Small intestine (tissue), 7 donors: ENCODE measurements at regions not wholly inside any gene's neighbourhood (a gene's known extent, or its start where the extent isn't known, plus 50 kb on each side); places are given as distances from the start of the nearest gene placed in this dataset.

Experiments
- DNase-seq, 2 donors: peaks; one replicate each; pipeline versions ENCODE4 v3.0.0 to v3.0.0-alpha.2; 2013
- FAIRE-seq: peaks from 2 replicates; lab custom pipeline; 2012; peaks lifted over from hg19 to GRCh38; lab: Jason Lieb, UNC
- H3K27ac ChIP-seq, 3 donors: one replicate each; pipeline ENCODE4 v1.5.1; 2013; ENCODE audit warnings: low read length in 2 of 3, mild to moderate bottlenecking in 2 of 3, control low read depth in 1 of 3, inconsistent platforms in 1 of 3, low read depth in 1 of 3, moderate library complexity in 1 of 3
- H3K27me3 ChIP-seq, 3 donors: one replicate each; pipeline ENCODE4 v1.6.1; 2013; ENCODE audit warnings: low read length in 3 of 3, inconsistent platforms in 1 of 3; ENCODE audit not compliant: control insufficient read depth in 3 of 3, insufficient read depth in 3 of 3
- H3K36me3 ChIP-seq, 3 donors: one replicate each; pipeline ENCODE4 v1.6.1; 2013; ENCODE audit warnings: low read length in 3 of 3, inconsistent platforms in 1 of 3, low read depth in 1 of 3, mild to moderate bottlenecking in 1 of 3, moderate library complexity in 1 of 3; ENCODE audit not compliant: control insufficient read depth in 3 of 3, insufficient read depth in 2 of 3
- H3K4me1 ChIP-seq, 3 donors: one replicate each; pipeline ENCODE4 v1.6.1; 2013; ENCODE audit warnings: low read length in 2 of 3, inconsistent platforms in 1 of 3, low read depth in 1 of 3, mild to moderate bottlenecking in 1 of 3, moderate library complexity in 1 of 3; ENCODE audit not compliant: control insufficient read depth in 3 of 3, insufficient read depth in 2 of 3
- H3K4me3 ChIP-seq, 3 donors: one replicate each; pipeline ENCODE4 v1.5.1; 2013; ENCODE audit warnings: low read length in 3 of 3, control low read depth in 1 of 3, inconsistent platforms in 1 of 3, low read depth in 1 of 3, mild to moderate bottlenecking in 1 of 3, moderate library complexity in 1 of 3
- H3K9me3 ChIP-seq, 2 donors: one replicate each; pipeline ENCODE4 v1.6.1; 2013; ENCODE audit warnings: low read depth in 1 of 2, low read length in 1 of 2; ENCODE audit not compliant: control insufficient read depth in 2 of 2, insufficient read depth in 1 of 2
- WGBS, 3 donors: extraction: QIAGEN DNeasy Blood & Tissue Kit; methylation state at CpG; one replicate each; pipeline ENCODE4 v1.1.7; 2013; 5-methylcytosine and 5-hydroxymethylcytosine counted together
- donor health status: healthy with polysubstance abuse.
- donor health status: control.
- donor health status: control.
- donor health status: Bipolar disorder and iron deficiency.
- donor health status: healthy.

DNA sequence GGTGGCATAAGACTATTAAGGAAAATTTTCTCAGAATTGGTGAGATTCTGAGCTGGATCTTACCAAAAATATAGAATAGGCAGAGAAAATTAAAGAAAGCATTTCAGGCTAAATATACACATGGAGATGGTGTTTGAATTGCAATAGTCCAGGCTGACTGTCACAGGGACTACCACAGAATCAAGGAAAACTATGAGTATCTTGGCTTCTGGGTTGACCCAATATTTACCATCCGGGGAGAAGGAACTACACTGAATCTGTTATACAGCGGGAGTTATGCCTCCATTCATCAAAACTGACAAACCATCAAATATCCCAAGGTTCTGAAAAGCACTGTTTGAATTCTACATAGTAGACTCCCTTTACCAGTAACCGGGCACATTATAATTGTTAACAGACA, 102.2 kb downstream of the TUSC7 start:
- no peaks in the 10 kb centered on the region for H3K27me3 ChIP-seq
- H3K27ac ChIP-seq = no peak overlapping the region
- no peaks in the 10 kb centered on the region for H3K9me3 ChIP-seq
- no peak for FAIRE-seq
- 78 to 92% (median 88%) methylated on average over 3 of the region's 3 CpGs for WGBS, 3 donors
- H3K36me3 ChIP-seq = no peaks in the 10 kb centered on the region
- DNase-seq = no peak
- no peaks in the 10 kb centered on the region for H3K4me1 ChIP-seq
- H3K4me3 ChIP-seq = no peak overlapping the region

DNA sequence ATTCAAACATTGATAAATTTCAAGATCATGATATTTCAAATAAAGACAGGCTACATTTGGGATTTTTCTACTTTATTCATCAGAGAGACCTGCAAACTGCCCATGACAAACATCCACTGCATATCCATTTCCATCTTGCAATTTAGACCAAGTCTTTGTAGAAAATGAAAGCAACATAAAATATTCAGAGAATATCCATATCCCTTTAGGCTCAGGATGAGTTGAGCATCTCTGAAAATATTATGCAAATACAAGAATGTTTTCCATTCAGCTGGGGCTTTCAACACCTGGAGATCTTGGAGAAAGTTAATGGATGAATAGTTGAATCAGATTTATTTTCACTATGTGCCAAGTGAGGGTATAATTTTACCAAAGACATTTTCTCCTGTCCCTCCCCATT, 103.4 kb downstream of the TUSC7 start:
- no peak overlapping the region for H3K27ac ChIP-seq
- no peak for FAIRE-seq
- H3K4me1 ChIP-seq = no peaks in the 10 kb centered on the region
- no peak overlapping the region for H3K4me3 ChIP-seq
- no peaks in the 10 kb centered on the region for H3K27me3 ChIP-seq
- no peaks in the 10 kb centered on the region for H3K36me3 ChIP-seq
- no peak for DNase-seq
- no peaks in the 10 kb centered on the region for H3K9me3 ChIP-seq

GRCh38 chr3:116815321-116815720, 105.7 kb downstream of the TUSC7 start:
- no peaks in the 10 kb centered on the region for H3K27me3 ChIP-seq
- WGBS, 3 donors = 61 to 85% (median 78%) methylated on average over 1 of the region's 1 CpG
- no peak for DNase-seq
- no peak for FAIRE-seq
- no peak overlapping the region for H3K27ac ChIP-seq
- no peaks in the 10 kb centered on the region for H3K4me1 ChIP-seq
- H3K4me3 ChIP-seq = no peak overlapping the region
- no peaks in the 10 kb centered on the region for H3K9me3 ChIP-seq
- no peaks in the 10 kb centered on the region for H3K36me3 ChIP-seq

DNA sequence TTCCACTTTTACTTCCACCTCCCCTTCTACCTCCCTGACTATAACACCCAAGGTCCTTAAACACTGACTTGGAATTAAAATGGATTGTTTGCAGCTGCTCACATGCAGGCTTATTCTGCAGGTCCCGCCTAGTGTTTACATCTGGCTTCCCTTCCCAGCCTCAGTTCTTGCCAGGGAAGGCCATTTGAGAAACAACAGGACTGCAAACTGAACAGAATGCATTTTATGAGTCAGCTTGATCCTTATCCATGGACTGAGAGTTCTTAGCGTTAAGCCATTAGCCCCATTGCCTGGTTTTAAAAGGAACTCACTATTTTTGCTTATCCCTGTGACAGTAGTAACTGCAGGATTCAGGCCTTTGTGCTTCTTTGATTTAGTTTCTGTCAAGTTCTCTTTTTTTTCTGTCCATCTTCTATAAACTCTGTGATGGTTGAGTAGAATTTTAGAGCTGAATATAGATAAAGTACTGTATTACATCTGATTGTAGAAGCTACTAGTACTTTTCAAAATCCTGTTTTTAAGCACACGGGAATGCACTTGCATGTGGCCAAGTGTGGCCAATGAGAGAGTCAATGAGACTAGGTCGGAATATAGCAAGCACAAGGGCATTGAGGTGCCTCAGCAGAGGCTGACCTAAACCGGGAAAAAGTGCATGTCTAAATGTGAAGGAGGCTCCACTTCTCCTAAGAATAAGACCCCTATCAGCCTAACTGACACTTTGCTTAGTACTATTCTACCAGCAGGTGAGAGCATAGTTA, 106.4 kb downstream of the TUSC7 start:
- Histone ChIP-seq H3K27ac (no peak overlapping the region), H3K9me3 (no peaks in the 10 kb centered on the region), H3K4me3 (no peak overlapping the region), H3K36me3 (no peaks in the 10 kb centered on the region), H3K4me1 (no peaks in the 10 kb centered on the region), H3K27me3 (no peaks in the 10 kb centered on the region)
- DNase-seq (peak in 1 of 2 donors; percentile 13), FAIRE-seq (no peak)
- WGBS, 3 donors = 43 to 55% (median 51%) methylated on average over 5 of the region's 5 CpGs

DNA sequence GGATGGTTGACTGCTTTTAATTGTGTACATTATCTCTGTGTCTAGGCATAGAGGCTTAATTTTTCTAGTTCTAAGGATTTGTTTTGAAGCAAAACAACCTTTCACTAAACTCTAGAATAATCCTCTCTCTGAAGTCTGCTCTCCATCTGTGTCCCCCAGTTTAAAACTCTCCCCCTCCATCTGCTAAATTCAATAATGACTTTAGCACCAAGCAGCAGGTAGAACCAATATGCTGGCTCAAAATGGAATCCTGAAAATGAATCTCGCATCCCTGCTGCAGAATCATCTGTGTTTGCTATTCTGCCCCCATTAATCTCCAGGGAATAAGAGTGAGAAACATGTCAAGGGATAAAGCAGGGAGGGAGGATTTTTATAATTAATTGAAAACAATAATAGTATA, 111.8 kb downstream of the TUSC7 start:
- DNase-seq = no peak
- WGBS, 3 donors = 67 to 80% (median 75%) methylated on average over 1 of the region's 1 CpG
- Histone ChIP-seq H3K9me3 (no peaks in the 10 kb centered on the region), H3K36me3 (no peaks in the 10 kb centered on the region), H3K27me3 (no peaks in the 10 kb centered on the region), H3K27ac (no peak overlapping the region), H3K4me1 (no peaks in the 10 kb centered on the region), H3K4me3 (no peak overlapping the region)
- no peak for FAIRE-seq

- FAIRE-seq = no peak
- H3K4me1 ChIP-seq = no peaks in the 10 kb centered on the region
- H3K36me3 ChIP-seq = no peaks in the 10 kb centered on the region
- H3K27me3 ChIP-seq = no peaks in the 10 kb centered on the region
- DNase-seq = no peak
- no peaks in the 10 kb centered on the region for H3K9me3 ChIP-seq
- WGBS, 3 donors = 62 to 70% (median 64%) methylated on average over 1 of the region's 1 CpG
- H3K27ac ChIP-seq = no peak overlapping the region
- H3K4me3 ChIP-seq = no peak overlapping the region
These were observed 114.6 kb downstream of the TUSC7 start for GRCh38 chr3:116824208-116824607.

DNA sequence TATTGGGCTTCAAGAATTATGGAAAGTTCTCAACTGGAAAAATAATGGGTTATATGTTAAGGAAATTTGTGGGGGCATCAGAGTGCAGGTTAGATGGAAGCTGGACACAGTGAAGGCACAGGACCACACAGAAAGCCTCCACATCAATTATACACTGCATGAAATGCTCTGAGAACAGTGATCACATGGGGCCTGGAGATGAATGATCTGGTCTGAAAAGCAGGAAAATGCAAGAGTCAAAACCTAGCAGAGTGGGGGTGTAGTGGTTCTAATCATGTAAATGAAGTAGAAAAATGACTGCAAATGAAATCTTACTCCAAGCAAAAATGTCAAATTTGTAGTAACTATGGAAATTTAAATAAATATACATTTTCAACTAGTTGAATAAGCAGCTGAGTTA, 123.6 kb downstream of the TUSC7 start:
- FAIRE-seq (no peak), DNase-seq (no peak)
- no peak overlapping the region for H3K27ac ChIP-seq
- no peak overlapping the region for H3K4me3 ChIP-seq
- no peaks in the 10 kb centered on the region for H3K27me3 ChIP-seq
- no peaks in the 10 kb centered on the region for H3K4me1 ChIP-seq
- no peaks in the 10 kb centered on the region for H3K9me3 ChIP-seq
- no peaks in the 10 kb centered on the region for H3K36me3 ChIP-seq

DNA sequence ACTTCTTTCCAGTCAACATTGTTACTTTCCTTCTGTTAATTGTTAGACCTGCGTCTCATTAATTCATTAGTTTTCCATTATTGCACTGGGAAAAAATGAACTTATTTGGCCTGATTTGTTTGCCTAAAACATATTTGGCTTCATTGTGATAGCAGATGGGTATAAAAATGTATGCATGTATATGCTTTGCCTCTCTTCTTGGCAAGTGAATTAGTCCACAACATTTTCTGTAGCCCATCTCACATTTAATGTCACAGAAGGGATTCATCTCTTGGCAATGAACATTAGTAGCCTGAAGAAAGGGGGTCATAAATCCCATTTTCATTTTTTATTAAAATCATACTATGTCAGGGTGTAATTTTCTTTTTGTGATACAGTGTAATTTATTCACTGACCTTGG, 125.2 kb downstream of the TUSC7 start:
- 74 to 90% (median 87%) methylated on average over 1 of the region's 1 CpG for WGBS, 3 donors

GRCh38 chr3:116835658-116836057, 126.1 kb downstream of the TUSC7 start:
- no peak overlapping the region for H3K27ac ChIP-seq
- FAIRE-seq (no peak), DNase-seq (no peak)
- no peaks in the 10 kb centered on the region for H3K4me1 ChIP-seq
- H3K4me3 ChIP-seq = no peak overlapping the region
- H3K27me3 ChIP-seq = no peaks in the 10 kb centered on the region
- 56 to 77% (median 60%) methylated on average over 1 of the region's 1 CpG for WGBS, 3 donors
- H3K9me3 ChIP-seq = no peaks in the 10 kb centered on the region
- no peaks in the 10 kb centered on the region for H3K36me3 ChIP-seq

More for the DNA sequence above, 125.2 kb downstream of the TUSC7 start:
- no peak for FAIRE-seq
- H3K27ac ChIP-seq = no peak overlapping the region
- H3K9me3 ChIP-seq = no peaks in the 10 kb centered on the region
- no peaks in the 10 kb centered on the region for H3K4me1 ChIP-seq
- no peaks in the 10 kb centered on the region for H3K36me3 ChIP-seq
- no peaks in the 10 kb centered on the region for H3K27me3 ChIP-seq
- DNase-seq = no peak
- no peak overlapping the region for H3K4me3 ChIP-seq
